ENCODE measurements at regions not wholly inside any gene's neighbourhood (a gene's known extent, or its start where the extent isn't known, plus 50 kb on each side); places are given as distances from the start of the nearest gene placed in this dataset.

- no peak for DNase-seq (ENCODE audit: low read depth in 1 of 2, low spot score in 1 of 2)
These were observed 225.0 kb upstream of the GRIP1 start for GRCh38 chr12:66903782-66904396.

- no peak for DNase-seq (ENCODE audit: low read depth in 1 of 2, low spot score in 1 of 2)
These were observed 226.3 kb upstream of the GRIP1 start for GRCh38 chr12:66905201-66905600.

- DNase-seq (ENCODE audit: low read depth in 1 of 2, low spot score in 1 of 2): no peak
These were observed 231.6 kb upstream of the GRIP1 start for GRCh38 chr12:66910366-66910974.

- no peak for DNase-seq (ENCODE audit: low read depth in 1 of 2, low spot score in 1 of 2)
These were observed 236.5 kb upstream of the GRIP1 start for GRCh38 chr12:66915306-66915904.

- no peak for DNase-seq (ENCODE audit: low read depth in 1 of 2, low spot score in 1 of 2)
These were observed 237.3 kb upstream of the GRIP1 start for GRCh38 chr12:66916189-66916588.

GRCh38 chr12:66919466-66919865 is 240.6 kb upstream of the GRIP1 start:
- DNase-seq (ENCODE audit: low read depth in 1 of 2, low spot score in 1 of 2): no peak

- DNase-seq (ENCODE audit: low read depth in 1 of 2, low spot score in 1 of 2): no peak
These were observed 241.3 kb upstream of the GRIP1 start for GRCh38 chr12:66920205-66920604.

GRCh38 chr12:66921151-66921550 is 242.3 kb upstream of the GRIP1 start:
- DNase-seq (ENCODE audit: low read depth in 1 of 2, low spot score in 1 of 2): no peak

GRCh38 chr12:66925083-66925482 is 246.2 kb upstream of the GRIP1 start:
- no peak for DNase-seq (ENCODE audit: low read depth in 1 of 2, low spot score in 1 of 2)

- DNase-seq (ENCODE audit: low read depth in 1 of 2, low spot score in 1 of 2): no peak
These were observed 250.2 kb upstream of the GRIP1 start for GRCh38 chr12:66929121-66929520.

GRCh38 chr12:66931091-66931490 is 252.2 kb upstream of the GRIP1 start:
- DNase-seq (ENCODE audit: low read depth in 1 of 2, low spot score in 1 of 2): no peak

GRCh38 chr12:66932126-66932525 is 253.2 kb upstream of the GRIP1 start:
- DNase-seq (ENCODE audit: low read depth in 1 of 2, low spot score in 1 of 2): no peak

- DNase-seq (ENCODE audit: low read depth in 1 of 2, low spot score in 1 of 2): no peak
These were observed 255.6 kb upstream of the GRIP1 start for GRCh38 chr12:66934302-66935062.

GRCh38 chr12:66941150-66941549 is 262.3 kb upstream of the GRIP1 start:
- no peak for DNase-seq (ENCODE audit: low read depth in 1 of 2, low spot score in 1 of 2)

- no peak for DNase-seq (ENCODE audit: low read depth in 1 of 2, low spot score in 1 of 2)
These were observed 264.0 kb upstream of the GRIP1 start for GRCh38 chr12:66942741-66943465.

- no peak for DNase-seq (ENCODE audit: low read depth in 1 of 2, low spot score in 1 of 2)
These were observed 265.5 kb upstream of the GRIP1 start for GRCh38 chr12:66944365-66944764.

- DNase-seq (ENCODE audit: low read depth in 1 of 2, low spot score in 1 of 2): no peak
These were observed 266.4 kb upstream of the GRIP1 start for GRCh38 chr12:66945189-66945817.

- no peak for DNase-seq (ENCODE audit: low read depth in 1 of 2, low spot score in 1 of 2)
These were observed 268.2 kb upstream of the GRIP1 start for GRCh38 chr12:66947119-66947518.

- DNase-seq (ENCODE audit: low read depth in 1 of 2, low spot score in 1 of 2): no peak
These were observed 273.8 kb upstream of the GRIP1 start for GRCh38 chr12:66952668-66953067.

- DNase-seq (ENCODE audit: low read depth in 1 of 2, low spot score in 1 of 2): no peak
These were observed 277.4 kb upstream of the GRIP1 start for GRCh38 chr12:66956300-66956699.

- no peak for DNase-seq (ENCODE audit: low read depth in 1 of 2, low spot score in 1 of 2)
These were observed 280.4 kb upstream of the GRIP1 start for GRCh38 chr12:66959276-66959675.
